ENCODE measurements at regions not wholly inside any gene's neighbourhood (a gene's known extent, or its start where the extent isn't known, plus 50 kb on each side); places are given as distances from the start of the nearest gene placed in this dataset.

GRCh38 chr6:743320-744096 lies 50.6 kb upstream of the EXOC2 start:
- no peak for TF ChIP-seq CTCF (conservative IDR thresholded peaks at IDR 0.05; ENCODE audit: low read length)
- no peak for DNase-seq (ENCODE audit: low read depth)
- no peak overlapping the region for H3K4me3 ChIP-seq (ENCODE audit: low read length)
